Cardiac fibroblast (primary cell): ENCODE measurements at regions not wholly inside any gene's neighbourhood (a gene's known extent, or its start where the extent isn't known, plus 50 kb on each side); places are given as distances from the start of the nearest gene placed in this dataset.
"Not testable (repeated sequence)": the region's sequence is repeated elsewhere in the genome, so short reads cannot be mapped to it uniquely, and the experiment has no call there.

Source experiments
- DNase-seq, 2 donors: peaks; one replicate each; pipeline versions ENCODE4 v3.0.0 to v3.0.0-alpha.2; 2010; ENCODE audit warnings: low read depth in 2 of 2
- H3K4me3 ChIP-seq, 2 donors: replicated peaks in 1 of 2; 1 replicate in 1 of 2; 2 replicates in 1 of 2; pipeline ENCODE4 v1.5.1; 2011; ENCODE audit warnings: low read depth in 2 of 2, low read length in 2 of 2, mild to moderate bottlenecking in 2 of 2, moderate library complexity in 1 of 2
- TF ChIP-seq, protein P1 (sequence below): IDR thresholded peaks from one replicate; pipeline ENCODE4 v1.5.1; 2011; ENCODE audit warnings: low read depth, mild to moderate bottlenecking, low read length, inconsistent platforms

GRCh38 chr10:118812393-118812740 is 57.6 kb upstream of the CACUL1 start:
- DNase-seq, result peak; percentile 10 to 19
- TF ChIP-seq, protein P1, sequence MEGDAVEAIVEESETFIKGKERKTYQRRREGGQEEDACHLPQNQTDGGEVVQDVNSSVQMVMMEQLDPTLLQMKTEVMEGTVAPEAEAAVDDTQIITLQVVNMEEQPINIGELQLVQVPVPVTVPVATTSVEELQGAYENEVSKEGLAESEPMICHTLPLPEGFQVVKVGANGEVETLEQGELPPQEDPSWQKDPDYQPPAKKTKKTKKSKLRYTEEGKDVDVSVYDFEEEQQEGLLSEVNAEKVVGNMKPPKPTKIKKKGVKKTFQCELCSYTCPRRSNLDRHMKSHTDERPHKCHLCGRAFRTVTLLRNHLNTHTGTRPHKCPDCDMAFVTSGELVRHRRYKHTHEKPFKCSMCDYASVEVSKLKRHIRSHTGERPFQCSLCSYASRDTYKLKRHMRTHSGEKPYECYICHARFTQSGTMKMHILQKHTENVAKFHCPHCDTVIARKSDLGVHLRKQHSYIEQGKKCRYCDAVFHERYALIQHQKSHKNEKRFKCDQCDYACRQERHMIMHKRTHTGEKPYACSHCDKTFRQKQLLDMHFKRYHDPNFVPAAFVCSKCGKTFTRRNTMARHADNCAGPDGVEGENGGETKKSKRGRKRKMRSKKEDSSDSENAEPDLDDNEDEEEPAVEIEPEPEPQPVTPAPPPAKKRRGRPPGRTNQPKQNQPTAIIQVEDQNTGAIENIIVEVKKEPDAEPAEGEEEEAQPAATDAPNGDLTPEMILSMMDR, result no peak
- H3K4me3 ChIP-seq, result no peak overlapping the region

DNA sequence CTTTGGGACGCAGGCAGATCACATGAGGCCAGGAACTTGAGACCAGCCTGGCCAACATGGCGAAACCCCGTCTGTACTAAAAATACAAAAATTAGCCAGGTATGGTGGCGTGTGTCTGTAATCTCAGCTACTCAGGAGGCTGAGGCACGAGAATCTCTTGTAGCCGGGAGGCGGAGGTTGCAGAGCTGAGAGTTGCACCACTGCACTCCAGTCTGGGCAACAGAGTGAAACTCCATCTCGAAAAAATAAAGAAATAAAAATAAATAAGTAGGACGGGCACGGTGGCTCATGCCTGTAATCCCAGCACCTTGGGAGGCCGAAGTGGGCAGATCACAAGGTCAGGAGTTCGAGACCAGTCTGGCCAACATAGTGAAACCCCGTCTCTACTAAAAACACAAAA is 58.2 kb upstream of the CACUL1 start:
- DNase-seq, H3K4me3 ChIP-seq: not testable (repeated sequence)

GRCh38 chr10:118816471-118817168 is 61.9 kb upstream of the CACUL1 start:
- H3K4me3 ChIP-seq, result no peak overlapping the region
- TF ChIP-seq, protein P1, result no peak

GRCh38 chr10:118817328-118818068 is 62.7 kb upstream of the CACUL1 start:
- H3K4me3 ChIP-seq, result no peak overlapping the region
- DNase-seq, result no peak
- TF ChIP-seq, protein P1, result no peak

More at GRCh38 chr10:118816471-118817168, 61.9 kb upstream of the CACUL1 start:
- DNase-seq, result no peak

DNA sequence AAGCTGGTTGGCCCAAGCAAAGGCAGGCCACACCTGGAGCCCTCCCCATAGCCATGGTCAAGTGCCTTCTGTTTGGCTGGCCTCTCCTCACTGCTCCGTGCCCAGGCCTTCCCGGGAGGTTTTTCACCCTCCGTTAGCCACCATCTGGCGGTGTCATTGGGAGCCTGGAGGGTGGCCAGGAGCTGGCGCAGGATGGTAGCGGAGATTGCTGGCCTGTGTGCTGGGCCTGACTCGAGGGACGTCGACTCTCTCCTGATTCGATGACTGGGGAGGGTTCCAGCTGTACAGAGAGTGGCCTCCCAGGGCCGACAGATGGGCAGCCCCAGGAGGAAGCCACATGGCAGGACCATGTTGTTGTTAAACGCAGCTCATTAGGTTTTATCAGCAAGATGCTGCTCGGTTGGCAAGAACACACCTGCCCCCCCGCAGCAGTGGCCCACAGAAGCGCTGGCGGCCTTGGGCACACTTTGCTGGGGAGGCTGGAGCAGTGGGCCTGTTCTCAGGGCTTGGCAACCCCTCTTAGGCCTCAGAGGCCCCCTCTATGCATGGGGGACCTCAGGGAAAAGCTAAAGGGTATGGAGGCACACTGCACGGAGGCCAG is 64.0 kb upstream of the CACUL1 start:
- H3K4me3 ChIP-seq, result no peak overlapping the region
- TF ChIP-seq, protein P1, result no peak
- DNase-seq, result no peak

GRCh38 chr10:118820326-118821116 is 65.8 kb upstream of the CACUL1 start:
- TF ChIP-seq, protein P1, result no peak
- H3K4me3 ChIP-seq, result no peak overlapping the region
- DNase-seq, result no peak
